ENCODE measurements at regions not wholly inside any gene's neighbourhood (a gene's known extent, or its start where the extent isn't known, plus 50 kb on each side); places are given as distances from the start of the nearest gene placed in this dataset.

GRCh38 chr6:93568169-93568568, 148.8 kb upstream of the EPHA7 start:
- TF ChIP-seq, protein P1, sequence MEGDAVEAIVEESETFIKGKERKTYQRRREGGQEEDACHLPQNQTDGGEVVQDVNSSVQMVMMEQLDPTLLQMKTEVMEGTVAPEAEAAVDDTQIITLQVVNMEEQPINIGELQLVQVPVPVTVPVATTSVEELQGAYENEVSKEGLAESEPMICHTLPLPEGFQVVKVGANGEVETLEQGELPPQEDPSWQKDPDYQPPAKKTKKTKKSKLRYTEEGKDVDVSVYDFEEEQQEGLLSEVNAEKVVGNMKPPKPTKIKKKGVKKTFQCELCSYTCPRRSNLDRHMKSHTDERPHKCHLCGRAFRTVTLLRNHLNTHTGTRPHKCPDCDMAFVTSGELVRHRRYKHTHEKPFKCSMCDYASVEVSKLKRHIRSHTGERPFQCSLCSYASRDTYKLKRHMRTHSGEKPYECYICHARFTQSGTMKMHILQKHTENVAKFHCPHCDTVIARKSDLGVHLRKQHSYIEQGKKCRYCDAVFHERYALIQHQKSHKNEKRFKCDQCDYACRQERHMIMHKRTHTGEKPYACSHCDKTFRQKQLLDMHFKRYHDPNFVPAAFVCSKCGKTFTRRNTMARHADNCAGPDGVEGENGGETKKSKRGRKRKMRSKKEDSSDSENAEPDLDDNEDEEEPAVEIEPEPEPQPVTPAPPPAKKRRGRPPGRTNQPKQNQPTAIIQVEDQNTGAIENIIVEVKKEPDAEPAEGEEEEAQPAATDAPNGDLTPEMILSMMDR (conservative IDR thresholded peaks at IDR 0.05 in 1 of 2, IDR thresholded peaks at IDR 0.05 in 1 of 2; ENCODE audit: low read depth in 1 of 2, low read length in 2 of 2) = no peak
- no peak for TF ChIP-seq EZH2 (IDR thresholded peaks at IDR 0.05; ENCODE audit: low read length, missing control alignments)
